Mesendoderm (in vitro differentiated cells): ENCODE measurements at regions not wholly inside any gene's neighbourhood (a gene's known extent, or its start where the extent isn't known, plus 50 kb on each side); places are given as distances from the start of the nearest gene placed in this dataset.
A peak's percentile ranks its signal among the peaks of the same experiment; 100 is the strongest.
"Not testable (repeated sequence)": the region's sequence is repeated elsewhere in the genome, so short reads cannot be mapped to it uniquely, and the experiment has no call there.

Experiments
- DNase-seq: peaks from one replicate; pipeline ENCODE4 v3.0.0; 2013
- H2AK5ac ChIP-seq: 2 replicates; pipeline ENCODE4 v1.6.1; 2013; ENCODE audit warnings: low read length, inconsistent platforms
- H2BK120ac ChIP-seq: 2 replicates; pipeline ENCODE4 v1.6.1; 2013; ENCODE audit warnings: low read depth, mild to moderate bottlenecking, low read length, moderate library complexity, mixed read lengths
- H2BK15ac ChIP-seq: replicated peaks from 2 replicates; pipeline ENCODE4 v1.6.1; 2013; ENCODE audit warnings: low read depth, mild to moderate bottlenecking, moderate library complexity
- H2BK5ac ChIP-seq: 2 replicates; pipeline ENCODE4 v1.6.1; 2013; ENCODE audit warnings: low read length, inconsistent platforms
- H3K18ac ChIP-seq: 2 replicates; pipeline ENCODE4 v1.6.1; 2013; ENCODE audit warnings: mild to moderate bottlenecking, low read length, mixed read lengths
- H3K23ac ChIP-seq: one replicate; pipeline ENCODE4 v1.6.1; 2013; ENCODE audit warnings: low read length
- H3K27ac ChIP-seq: 2 replicates; pipeline ENCODE4 v1.5.1; 2013; ENCODE audit warnings: low read depth, mild to moderate bottlenecking, inconsistent platforms, low read length, moderate library complexity
- H3K27me3 ChIP-seq: 2 replicates; pipeline ENCODE4 v1.6.1; 2013; ENCODE audit warnings: low read length, control low read depth, mild to moderate bottlenecking, inconsistent platforms; ENCODE audit not compliant: insufficient read depth, poor library complexity
- H3K36me3 ChIP-seq: 2 replicates; pipeline ENCODE4 v1.6.1; 2013; ENCODE audit warnings: low read length, inconsistent platforms; ENCODE audit not compliant: control insufficient read depth, insufficient read depth
- H3K4ac ChIP-seq: one replicate; pipeline ENCODE4 v1.6.1; 2013; ENCODE audit warnings: low read depth, mild to moderate bottlenecking, low read length, moderate library complexity
- H3K4me1 ChIP-seq: 2 replicates; pipeline ENCODE4 v1.6.1; 2013; ENCODE audit warnings: low read depth, low read length, inconsistent platforms; ENCODE audit not compliant: control insufficient read depth
- H3K4me2 ChIP-seq: 2 replicates; pipeline ENCODE4 v1.6.1; 2013; ENCODE audit warnings: low read length
- H3K4me3 ChIP-seq: 2 replicates; pipeline ENCODE4 v1.5.1; 2013; ENCODE audit warnings: mild to moderate bottlenecking, low read length
- H3K56ac ChIP-seq: one replicate; pipeline ENCODE4 v1.6.1; 2013; ENCODE audit warnings: low read length
- H3K79me1 ChIP-seq: 2 replicates; pipeline ENCODE4 v1.6.1; 2013; ENCODE audit warnings: low read length, inconsistent platforms
- H3K79me2 ChIP-seq: 2 replicates; pipeline ENCODE4 v1.6.1; 2013; ENCODE audit warnings: mild to moderate bottlenecking, low read length; ENCODE audit not compliant: control insufficient read depth, insufficient read depth
- H3K9ac ChIP-seq: 2 replicates; pipeline ENCODE4 v1.6.1; 2013; ENCODE audit warnings: low read length, inconsistent platforms
- H4K5ac ChIP-seq: one replicate; pipeline ENCODE4 v1.6.1; 2013; ENCODE audit warnings: low read length
- H4K8ac ChIP-seq: one replicate; pipeline ENCODE4 v1.6.1; 2013; ENCODE audit warnings: low read depth, mild to moderate bottlenecking, control low read depth, low read length, moderate library complexity
- WGBS: extraction: QIAGEN DNeasy Blood & Tissue Kit; methylation state at CpG from one replicate; pipeline ENCODE4 v1.1.7; 2013; ENCODE audit warnings: low lambda C conversion rate, missing lambda C conversion rate; ENCODE audit not compliant: insufficient coverage; ENCODE audit errors: extremely low coverage; 5-methylcytosine and 5-hydroxymethylcytosine counted together

DNA sequence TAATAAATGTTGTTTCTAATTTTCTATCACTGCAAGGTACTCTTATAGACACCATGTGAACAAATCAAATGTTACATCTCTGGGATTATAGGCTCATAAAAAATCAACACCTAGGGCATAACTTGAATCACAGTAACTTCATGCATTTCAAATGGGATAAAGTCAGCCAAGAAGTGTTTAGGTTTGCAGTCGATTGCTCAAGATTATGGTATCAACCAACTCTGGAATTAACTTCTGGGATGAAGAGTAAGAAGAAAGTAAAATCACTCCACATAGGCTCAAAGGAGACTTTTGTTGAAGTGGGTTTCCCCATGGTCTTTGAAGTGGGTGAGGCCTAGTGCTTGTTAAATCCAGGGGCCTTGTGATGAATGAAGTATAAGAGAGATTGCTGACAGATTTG, 939.7 kb downstream of the LTN1 start:
- not testable (repeated sequence) for H3K4me2 ChIP-seq, H3K79me2 ChIP-seq, H4K8ac ChIP-seq, H3K23ac ChIP-seq, H2BK5ac ChIP-seq, H3K18ac ChIP-seq, H2BK15ac ChIP-seq, H3K36me3 ChIP-seq, H3K27ac ChIP-seq, H3K9ac ChIP-seq, H3K27me3 ChIP-seq, H3K4me1 ChIP-seq, DNase-seq, H2BK120ac ChIP-seq, H3K4me3 ChIP-seq, H2AK5ac ChIP-seq, H3K56ac ChIP-seq, H3K79me1 ChIP-seq, H4K5ac ChIP-seq, H3K4ac ChIP-seq
- WGBS, result no CpG with 5 or more reads among the region's 1 CpG

DNA sequence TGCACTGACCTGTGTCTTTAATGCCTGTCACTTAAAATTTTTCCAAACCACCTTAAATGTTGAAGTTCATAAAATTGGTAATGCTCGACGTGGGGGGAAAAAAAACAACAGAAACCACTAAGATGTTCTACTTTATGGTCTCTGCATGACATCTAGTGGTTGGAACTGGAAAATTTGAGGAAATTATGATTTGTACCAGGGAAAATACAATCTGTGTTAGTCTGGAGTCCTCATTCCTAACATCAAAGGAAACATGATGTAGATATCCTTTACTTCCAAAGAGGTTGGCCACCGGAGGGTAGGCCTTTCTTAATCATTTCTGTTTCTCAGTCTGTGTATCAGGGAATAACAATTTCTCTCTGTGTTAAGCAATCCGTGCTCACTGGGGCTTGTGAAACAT, 941.0 kb downstream of the LTN1 start:
- H2BK15ac ChIP-seq, H3K36me3 ChIP-seq, H3K4me2 ChIP-seq, H3K23ac ChIP-seq, H3K27ac ChIP-seq, H3K79me1 ChIP-seq, H3K79me2 ChIP-seq, H3K4me3 ChIP-seq, H2BK5ac ChIP-seq, H3K18ac ChIP-seq, H2BK120ac ChIP-seq, H3K4ac ChIP-seq, H3K27me3 ChIP-seq, H4K5ac ChIP-seq, H2AK5ac ChIP-seq, H4K8ac ChIP-seq, H3K4me1 ChIP-seq, H3K9ac ChIP-seq, H3K56ac ChIP-seq: not testable (repeated sequence)
- no CpG with 5 or more reads among the region's 4 CpGs for WGBS
- DNase-seq, result peak; percentile 5

DNA sequence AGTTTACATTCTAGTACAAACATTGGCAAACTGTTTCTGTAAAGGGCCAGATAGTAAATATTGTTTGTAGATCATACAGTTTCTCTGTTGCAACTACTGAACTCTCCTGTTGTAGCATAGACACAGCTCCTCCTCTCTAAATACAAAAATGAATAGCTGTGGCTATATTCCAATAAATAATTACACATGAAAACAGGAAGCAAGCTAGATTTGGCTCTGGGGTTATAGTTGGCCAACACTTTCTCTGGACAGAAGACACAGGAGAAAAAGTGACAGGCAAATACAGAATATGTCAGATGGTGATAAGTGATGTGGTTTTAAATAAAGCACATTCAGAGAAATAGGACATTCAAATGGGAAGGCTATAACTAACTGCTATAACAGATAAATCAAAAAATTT, 957.0 kb downstream of the LTN1 start:
- H3K23ac ChIP-seq, H2BK5ac ChIP-seq, H2BK120ac ChIP-seq, H3K36me3 ChIP-seq, H2BK15ac ChIP-seq, H3K18ac ChIP-seq, H3K79me2 ChIP-seq, H3K4me3 ChIP-seq, H3K4ac ChIP-seq, H3K9ac ChIP-seq, H4K8ac ChIP-seq, H3K4me1 ChIP-seq, H3K56ac ChIP-seq, H3K79me1 ChIP-seq, H2AK5ac ChIP-seq, H4K5ac ChIP-seq, H3K27ac ChIP-seq, DNase-seq, H3K27me3 ChIP-seq, H3K4me2 ChIP-seq: not testable (repeated sequence)

DNA sequence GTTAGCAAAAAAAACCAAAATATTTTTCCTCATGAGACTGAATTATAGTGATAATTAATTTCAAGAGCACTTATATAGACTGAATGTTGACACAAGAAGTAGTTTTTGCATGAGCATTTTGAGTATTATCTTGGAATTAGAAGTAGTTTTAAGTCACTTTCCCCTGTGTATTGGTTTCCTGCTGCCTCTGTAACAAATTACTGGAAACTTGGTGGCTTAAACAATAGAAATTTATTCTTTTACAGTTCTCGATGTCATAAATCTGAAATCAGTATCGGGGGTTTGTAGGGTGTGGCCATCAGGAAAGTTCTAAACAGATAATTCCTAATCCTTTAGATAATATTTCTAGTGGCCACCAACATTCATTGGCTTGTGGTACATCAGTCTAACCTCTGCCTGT, 957.8 kb downstream of the LTN1 start:
- not testable (repeated sequence) for H2BK15ac ChIP-seq, H3K56ac ChIP-seq, H3K4ac ChIP-seq, H3K79me1 ChIP-seq, H3K79me2 ChIP-seq, H3K4me2 ChIP-seq, H4K5ac ChIP-seq, H4K8ac ChIP-seq, H3K36me3 ChIP-seq, H2AK5ac ChIP-seq, H2BK5ac ChIP-seq, H2BK120ac ChIP-seq, H3K4me1 ChIP-seq, H3K23ac ChIP-seq, H3K4me3 ChIP-seq, H3K27ac ChIP-seq, H3K18ac ChIP-seq, H3K9ac ChIP-seq, H3K27me3 ChIP-seq, DNase-seq
- WGBS, result no CpG with 5 or more reads among the region's 2 CpGs

DNA sequence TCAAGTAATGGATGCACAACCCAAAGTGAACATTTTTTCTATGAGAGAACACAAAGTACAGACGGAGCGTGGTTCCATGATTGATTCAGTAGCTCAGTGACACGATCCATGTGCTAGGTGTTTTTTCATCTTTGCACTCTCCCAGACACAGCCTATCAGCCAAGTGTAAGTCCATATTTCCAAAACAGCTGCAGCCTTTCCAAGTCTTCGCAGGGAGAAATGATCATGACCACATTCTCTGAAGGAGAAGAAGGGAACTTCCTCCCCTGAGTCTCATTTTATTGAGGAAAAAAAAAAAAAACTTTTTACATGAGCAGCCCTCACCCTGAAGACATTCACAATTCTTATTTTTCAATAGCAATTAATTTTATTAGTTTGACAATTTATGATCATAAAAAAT, 958.3 kb downstream of the LTN1 start:
- not testable (repeated sequence) for H3K9ac ChIP-seq, H3K4ac ChIP-seq, H3K23ac ChIP-seq, H3K56ac ChIP-seq, H3K4me3 ChIP-seq, H2BK120ac ChIP-seq, H2BK15ac ChIP-seq, DNase-seq, H3K27ac ChIP-seq, H3K4me2 ChIP-seq, H4K5ac ChIP-seq, H3K27me3 ChIP-seq, H3K79me1 ChIP-seq, H3K4me1 ChIP-seq, H2AK5ac ChIP-seq, H2BK5ac ChIP-seq, H3K79me2 ChIP-seq, H3K18ac ChIP-seq, H4K8ac ChIP-seq, H3K36me3 ChIP-seq
- WGBS, result no CpG with 5 or more reads among the region's 4 CpGs

DNA sequence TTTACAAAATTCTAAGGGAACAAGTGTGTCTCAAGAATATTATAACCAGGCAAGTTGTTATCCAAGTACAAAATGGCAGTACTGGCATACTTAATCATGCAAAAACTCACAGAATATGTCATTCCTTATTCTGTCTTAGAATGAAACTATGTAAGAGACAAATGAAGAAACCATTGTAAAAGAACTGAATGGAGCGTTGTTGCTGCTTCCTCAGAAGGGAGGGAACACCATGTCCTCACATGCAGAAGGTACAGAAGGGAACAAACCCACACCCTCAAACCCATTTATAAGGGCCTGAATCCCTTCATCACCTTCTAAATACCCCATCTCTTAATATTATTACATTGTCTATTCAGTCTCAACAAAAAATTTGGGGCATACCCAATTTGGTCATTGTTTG, 960.0 kb downstream of the LTN1 start:
- not testable (repeated sequence) for H3K79me1 ChIP-seq, H3K23ac ChIP-seq, H3K56ac ChIP-seq, H3K4me3 ChIP-seq, H3K4ac ChIP-seq, H2AK5ac ChIP-seq, H3K36me3 ChIP-seq, H3K27ac ChIP-seq, H3K9ac ChIP-seq, H2BK120ac ChIP-seq, H3K18ac ChIP-seq, H2BK15ac ChIP-seq, H4K5ac ChIP-seq, H3K27me3 ChIP-seq, H4K8ac ChIP-seq, H3K4me2 ChIP-seq, H2BK5ac ChIP-seq, H3K4me1 ChIP-seq, H3K79me2 ChIP-seq, DNase-seq
- WGBS, result no CpG with 5 or more reads among the region's 1 CpG
